ENCODE measurements at regions not wholly inside any gene's neighbourhood (a gene's known extent, or its start where the extent isn't known, plus 50 kb on each side); places are given as distances from the start of the nearest gene placed in this dataset.
"Not testable (repeated sequence)": the region's sequence is repeated elsewhere in the genome, so short reads cannot be mapped to it uniquely, and the experiment has no call there.

DNA sequence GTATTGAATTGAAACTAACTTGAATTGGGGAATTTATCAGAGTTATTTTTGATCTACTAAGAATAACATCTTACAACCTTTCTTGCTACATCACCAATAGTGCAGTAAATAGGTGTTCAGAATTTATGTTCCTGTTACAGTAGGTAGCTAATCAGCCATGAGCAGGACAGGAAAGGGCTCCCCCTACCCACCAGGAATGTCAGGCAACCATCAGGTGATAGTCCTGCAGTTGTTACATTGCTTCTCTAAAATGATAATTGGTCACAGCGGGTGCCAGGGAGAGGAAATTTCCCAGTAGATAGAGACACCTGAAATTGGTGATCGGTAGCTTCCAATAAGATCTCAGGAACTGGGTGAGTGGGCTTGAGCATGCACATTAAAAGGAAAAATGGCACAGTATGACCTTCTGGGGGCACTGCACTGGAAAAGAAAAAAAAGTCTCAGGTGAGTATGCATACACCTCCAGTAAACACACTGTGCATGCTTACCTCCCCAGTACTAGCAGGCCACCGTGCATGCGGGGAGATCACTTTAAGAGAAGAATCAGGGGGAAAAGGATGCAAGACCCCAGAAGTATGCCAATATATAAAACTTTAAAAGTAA lies 1092.0 kb upstream of the LRRTM1 start:
- no peak for DNase-seq

GRCh38 chr2:81395746-81396145 lies 1091.2 kb upstream of the LRRTM1 start:
- no peak for DNase-seq

DNA sequence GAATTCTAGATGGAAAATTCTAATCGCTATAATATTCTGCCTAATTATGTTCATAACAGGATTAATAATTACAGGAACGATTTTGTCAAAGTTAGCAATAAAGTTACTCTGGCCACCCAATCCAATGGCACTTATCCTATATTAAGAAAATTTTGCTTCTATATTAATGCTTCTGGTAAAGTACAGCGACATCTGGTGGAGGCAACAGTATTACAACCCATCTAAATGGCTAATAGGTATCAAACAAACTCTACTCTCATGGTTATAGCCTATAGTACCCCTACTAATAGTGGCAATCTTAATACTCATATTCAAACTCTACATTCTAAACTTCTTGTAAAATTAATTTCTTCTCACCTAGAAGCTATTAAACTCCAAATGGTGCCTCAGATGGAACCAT lies 1084.7 kb upstream of the LRRTM1 start:
- peak; percentile 3 for DNase-seq

DNA sequence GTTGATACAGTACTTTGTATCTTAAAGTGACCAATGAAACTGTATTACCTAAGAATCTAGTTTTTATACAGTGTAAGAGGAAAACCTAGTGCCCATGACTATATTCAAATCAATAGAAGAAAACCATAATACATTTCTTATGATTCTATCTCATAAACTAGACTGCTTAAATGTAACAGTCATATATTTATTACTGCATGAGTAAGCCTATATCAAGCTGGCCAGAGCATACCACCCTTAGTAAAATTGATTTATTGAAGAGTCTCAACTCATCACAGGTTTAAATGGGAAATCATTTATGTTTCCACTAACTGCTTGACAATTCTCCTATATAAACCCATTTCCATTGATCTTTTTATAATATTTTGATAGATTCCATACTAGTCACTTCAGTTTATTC lies 1059.2 kb upstream of the LRRTM1 start:
- no peak for DNase-seq

GRCh38 chr2:81362468-81362867 lies 1057.9 kb upstream of the LRRTM1 start:
- not testable (repeated sequence) for DNase-seq

- no peak for DNase-seq
Observed at GRCh38 chr2:81355436-81355835, 1050.9 kb upstream of the LRRTM1 start.

DNA sequence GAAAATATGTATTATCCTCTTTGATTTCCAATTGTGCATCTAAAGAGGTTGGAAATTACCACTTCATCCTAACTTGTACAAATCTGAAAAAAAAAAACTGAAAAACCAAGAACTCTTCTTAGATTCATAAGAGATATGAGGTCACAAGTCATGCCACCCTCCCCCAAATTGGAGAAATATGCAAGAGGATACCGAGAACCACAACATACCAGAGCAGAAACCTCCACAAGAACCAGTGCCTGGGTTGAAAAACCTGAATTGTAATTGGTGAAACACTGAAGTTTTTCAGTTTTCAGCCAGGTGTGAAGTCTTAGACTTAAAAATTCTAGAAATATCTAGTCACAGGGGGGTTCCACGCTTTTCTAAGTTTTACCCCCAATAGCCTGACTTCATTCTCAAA lies 1029.5 kb upstream of the LRRTM1 start:
- DNase-seq: no peak

GRCh38 chr2:81328968-81329367 lies 1024.4 kb upstream of the LRRTM1 start:
- no peak for DNase-seq

- peak; percentile 77 for DNase-seq
Observed at GRCh38 chr2:81327911-81328310, 1023.4 kb upstream of the LRRTM1 start.

GRCh38 chr2:81324046-81324445 lies 1019.5 kb upstream of the LRRTM1 start:
- peak; percentile 15 for DNase-seq

DNA sequence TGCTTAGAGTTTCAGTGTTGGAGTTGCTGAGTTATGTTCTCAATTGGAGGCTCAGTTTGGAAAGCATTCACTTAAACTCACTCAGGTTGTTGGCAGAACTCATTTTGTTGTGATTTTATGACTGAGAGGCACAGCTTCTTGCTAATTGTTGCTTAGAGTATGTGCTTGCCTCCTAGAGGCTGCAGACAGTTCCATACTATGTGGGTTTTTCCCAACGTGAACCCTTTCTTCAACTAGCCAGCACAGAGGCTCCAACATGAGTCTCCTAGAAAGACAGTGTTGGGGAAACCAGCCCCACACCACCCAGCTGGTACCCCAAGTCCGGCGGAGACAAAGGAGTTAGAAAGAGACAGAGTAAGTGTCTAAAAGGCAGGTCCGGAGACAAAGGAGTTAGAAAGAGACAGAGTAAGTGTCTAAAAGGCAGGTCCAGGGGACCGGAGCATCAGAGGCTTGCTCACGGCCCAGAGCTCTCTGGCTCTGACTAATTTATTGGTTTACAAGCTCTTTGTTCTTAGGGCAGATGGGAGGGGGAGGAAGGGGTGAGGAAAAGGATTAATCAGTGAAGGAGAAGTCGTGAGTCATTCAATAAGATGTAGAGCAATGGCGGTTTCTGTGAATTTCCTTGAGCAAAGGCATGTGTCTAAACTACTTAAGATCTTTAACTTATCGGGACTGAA lies 999.7 kb upstream of the LRRTM1 start:
- DNase-seq: no peak

DNA sequence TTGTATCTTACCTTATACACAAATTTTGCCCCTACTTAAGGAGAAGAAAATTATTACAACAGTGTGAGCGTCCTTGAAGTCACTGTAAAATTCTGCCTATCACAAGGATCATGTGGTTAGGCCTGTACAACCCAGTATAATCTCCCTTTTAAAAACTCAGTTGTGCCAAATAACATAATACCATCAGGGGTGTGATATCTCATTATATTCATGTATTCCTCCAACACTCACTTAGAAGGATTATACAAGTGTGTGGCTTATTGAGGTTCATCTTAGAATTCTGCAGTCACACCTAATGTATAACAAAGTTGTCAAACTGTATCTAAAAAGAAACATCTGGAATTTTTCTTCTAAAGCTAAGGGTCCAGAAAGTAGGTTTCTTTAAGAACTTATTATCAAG lies 998.8 kb upstream of the LRRTM1 start:
- DNase-seq: no peak

DNA sequence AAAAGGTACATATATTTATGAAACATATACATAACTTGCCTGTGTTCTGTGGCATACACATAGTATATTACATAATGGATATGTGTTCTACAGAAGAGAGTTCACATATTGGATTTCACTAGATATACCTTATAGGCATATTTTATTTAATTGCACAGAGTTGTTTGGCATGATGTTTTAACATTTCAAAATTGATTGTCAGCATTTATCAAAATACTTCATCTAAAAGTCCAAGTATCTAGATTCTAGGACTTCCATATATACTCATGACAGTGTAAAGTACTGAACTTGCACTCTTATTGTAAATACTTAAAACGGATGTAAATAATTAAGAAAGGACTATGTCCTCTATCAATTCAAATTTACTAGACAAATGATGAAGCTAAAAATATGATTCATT lies 995.3 kb upstream of the LRRTM1 start:
- DNase-seq: no peak

- no peak for DNase-seq
Observed at GRCh38 chr2:81290846-81291245, 986.3 kb upstream of the LRRTM1 start.

DNA sequence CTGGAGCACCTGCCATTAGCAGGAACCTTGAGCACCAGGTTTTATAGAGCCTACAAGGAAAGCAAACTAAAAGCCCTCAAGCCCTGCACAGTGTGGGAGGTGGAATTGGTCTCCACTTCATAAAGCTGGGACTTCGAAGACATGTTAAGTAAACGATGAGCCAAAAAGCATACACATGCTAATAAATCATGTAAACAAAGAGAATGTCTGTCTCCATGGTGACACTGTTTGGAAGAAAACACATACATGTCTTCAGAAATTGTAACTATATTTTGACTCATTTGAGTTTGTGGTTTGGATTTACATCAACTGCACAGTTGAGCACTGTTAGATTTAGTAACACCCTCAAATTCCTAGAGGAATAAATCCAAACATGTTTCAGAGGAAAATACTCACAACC lies 978.5 kb upstream of the LRRTM1 start:
- no peak for DNase-seq

DNA sequence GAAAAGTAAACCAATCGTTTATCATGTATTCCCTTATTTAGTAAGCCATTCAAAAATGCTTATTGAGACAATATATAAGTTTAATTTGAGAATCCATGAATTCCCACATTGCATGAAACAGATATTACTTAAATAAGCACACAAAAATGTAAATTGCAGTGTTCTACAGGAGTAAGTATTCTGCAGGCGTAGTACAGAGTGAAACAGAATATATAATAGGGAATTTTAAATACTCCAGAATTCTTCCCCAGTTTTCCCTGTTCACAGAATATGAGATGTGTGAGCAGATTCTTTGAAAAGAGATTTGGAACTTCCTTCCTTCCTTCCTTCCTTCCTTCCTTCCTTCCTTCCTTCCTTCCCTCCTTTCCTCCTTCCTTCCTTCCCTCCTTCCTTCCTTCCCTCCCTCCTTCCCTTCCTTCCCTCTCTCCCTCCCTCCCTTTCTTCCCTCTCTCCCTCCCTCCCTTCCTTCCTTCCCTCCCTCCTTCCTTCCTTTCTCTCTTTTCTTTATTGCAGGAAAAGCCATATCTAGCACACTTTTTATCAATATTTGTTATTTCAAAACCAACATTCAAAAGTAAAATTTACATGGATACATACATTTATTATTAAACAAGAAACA lies 977.7 kb upstream of the LRRTM1 start:
- DNase-seq: no peak

DNA sequence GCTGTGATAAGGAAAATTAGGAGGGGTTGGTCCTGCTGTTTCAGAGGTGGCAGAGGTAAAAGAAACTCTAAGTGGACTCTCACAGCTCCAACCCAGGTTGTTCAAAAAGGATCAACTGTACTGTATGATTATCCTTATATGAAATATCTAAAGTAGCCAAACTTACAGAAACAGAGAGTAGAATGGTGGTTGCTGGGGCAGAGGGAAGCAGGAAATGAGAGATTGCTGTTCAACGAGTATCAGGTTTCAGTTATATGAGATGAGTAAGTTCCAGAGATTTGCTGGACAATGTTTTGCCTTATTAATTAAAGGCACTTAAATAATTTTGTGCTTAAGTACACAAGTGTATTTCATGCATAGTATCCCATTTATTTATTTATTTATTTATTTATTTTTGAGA lies 972.0 kb upstream of the LRRTM1 start:
- no peak for DNase-seq

GRCh38 chr2:81266106-81266505 lies 961.6 kb upstream of the LRRTM1 start:
- peak; percentile 4 for DNase-seq

- no peak for DNase-seq
Observed at GRCh38 chr2:81263989-81264388, 959.4 kb upstream of the LRRTM1 start.

DNA sequence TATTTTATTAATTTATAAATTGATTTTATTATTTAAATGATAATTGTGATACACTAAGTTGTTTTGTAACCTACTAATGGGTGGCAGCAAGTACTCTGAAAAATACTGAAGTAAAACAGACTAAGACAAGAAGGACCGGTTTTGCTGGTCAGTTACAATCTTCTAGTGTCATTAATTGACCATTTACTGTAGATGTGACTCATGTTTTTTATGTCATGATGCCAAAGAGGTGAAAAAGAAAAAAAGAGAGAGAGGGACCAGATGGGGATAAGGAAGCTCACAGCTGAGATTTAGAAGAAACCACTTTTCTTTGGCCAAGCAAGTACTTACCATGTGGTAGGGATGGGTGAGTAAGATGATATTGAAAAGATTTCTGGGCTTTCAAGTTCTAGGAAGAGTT lies 955.8 kb upstream of the LRRTM1 start:
- DNase-seq: no peak

GRCh38 chr2:81250270-81250669 lies 945.7 kb upstream of the LRRTM1 start:
- no peak for DNase-seq

DNA sequence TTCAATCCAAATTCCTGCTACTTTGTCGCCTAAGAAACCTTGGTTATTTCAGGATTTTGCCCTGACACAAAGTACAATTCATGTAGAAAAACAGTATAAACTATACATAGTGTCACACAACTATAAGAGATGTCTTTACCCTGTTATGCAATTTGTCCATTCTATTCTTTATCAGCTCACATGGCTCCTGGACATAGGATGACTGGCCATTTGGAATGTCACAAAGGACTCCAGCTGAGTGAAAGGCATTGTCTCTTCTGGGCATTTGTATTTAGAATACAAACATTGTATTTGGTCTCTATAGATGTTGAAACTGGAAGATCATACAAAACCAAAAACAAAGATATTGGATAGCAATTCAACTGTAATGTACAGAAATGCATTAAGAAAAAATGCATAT lies 944.6 kb upstream of the LRRTM1 start:
- no peak for DNase-seq

- no peak for DNase-seq
Observed at GRCh38 chr2:81247648-81248047, 943.1 kb upstream of the LRRTM1 start.

DNA sequence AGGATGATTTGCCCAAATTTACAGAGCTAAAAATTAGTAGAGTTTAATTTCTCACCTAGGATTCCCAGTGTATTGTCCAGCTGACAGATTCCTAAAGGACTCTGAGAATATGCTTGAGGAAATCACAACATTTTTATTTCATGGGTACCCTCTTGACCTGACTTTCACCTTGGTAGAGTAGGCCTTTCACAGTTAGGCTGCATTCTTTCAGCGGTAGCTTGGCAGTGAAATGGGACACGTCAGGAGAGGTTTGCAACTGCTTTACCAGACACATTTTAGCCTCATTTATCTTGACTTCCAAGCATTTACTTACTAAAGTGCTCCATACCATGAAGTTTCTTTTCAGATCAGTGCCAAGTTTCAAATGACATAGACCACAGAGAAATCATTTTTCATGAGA lies 937.9 kb upstream of the LRRTM1 start:
- no peak for DNase-seq

DNA sequence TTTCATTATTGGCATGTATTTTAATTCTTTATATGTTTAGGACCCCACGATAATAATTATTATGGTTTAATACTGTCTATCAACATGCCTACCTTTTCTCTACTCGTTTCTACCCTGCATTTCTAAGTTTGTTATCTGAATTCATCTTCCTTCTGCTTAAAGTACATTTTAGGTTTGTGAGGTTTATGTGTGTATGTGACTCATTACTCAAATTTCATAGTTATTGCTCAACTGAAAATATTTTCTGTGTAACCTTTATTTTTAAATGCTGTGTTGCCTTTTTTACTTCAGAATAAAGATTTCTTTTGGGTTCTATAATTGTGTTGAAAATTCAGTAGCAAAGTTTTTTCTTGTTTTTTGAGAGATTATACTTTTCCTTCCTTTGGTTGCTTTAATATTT lies 933.9 kb upstream of the LRRTM1 start:
- DNase-seq: no peak

All from NCI-H1694 (cell line).